NT2/D1 (cell line): ENCODE measurements at regions not wholly inside any gene's neighbourhood (a gene's known extent, or its start where the extent isn't known, plus 50 kb on each side); places are given as distances from the start of the nearest gene placed in this dataset.

ENCODE experiments used
- SUZ12 ChIP-seq: IDR thresholded peaks from 2 replicates; pipeline ENCODE4 v1.6.1; 2011; ENCODE audit not compliant: insufficient read length, insufficient read depth; ENCODE audit errors: extremely low read depth
- ZNF274 ChIP-seq: IDR thresholded peaks from 2 replicates; pipeline ENCODE4 v1.6.1; 2011; ENCODE audit warnings: mild to moderate bottlenecking, low read depth, low read length

- TF ChIP-seq ZNF274 (no peak), SUZ12 (no peak)
These were observed 201.2 kb upstream of the SFSWAP start for GRCh38 chr12:131509701-131510100.
